Gastroesophageal sphincter (tissue), 3 donors: ENCODE measurements at regions not wholly inside any gene's neighbourhood (a gene's known extent, or its start where the extent isn't known, plus 50 kb on each side); places are given as distances from the start of the nearest gene placed in this dataset.

Experiments
- CTCF ChIP-seq, 4 experiments: fragments of 200-600 bp in 2 of 4; fragments of 450-650 bp in 2 of 4; sonication (generic) in 1 of 4; IDR thresholded peaks; one replicate each; pipeline ENCODE4 v1.5.1; 2017 to 2019; ENCODE audit warnings: antibody characterized with exemption in 4 of 4, mild to moderate bottlenecking in 2 of 4, moderate library complexity in 2 of 4
- POLR2AphosphoS5 ChIP-seq: sonication (generic); formaldehyde crosslinking; IDR thresholded peaks from one replicate; pipeline ENCODE4 v1.6.1; 2017; ENCODE audit warnings: antibody characterized with exemption

GRCh38 chr5:30039379-30039778, 1154.1 kb upstream of the CDH6 start:
- no peak for TF ChIP-seq POLR2AphosphoS5
- no peak for TF ChIP-seq CTCF (IDR thresholded peaks at IDR 0.05)
